Stimulated activated CD8-positive, alpha-beta memory T cell treated with anti-CD3 and anti-CD28 coated beads, Interleukin-4, amount 100 ng/mL, for 48 hours (primary cell): ENCODE measurements at regions not wholly inside any gene's neighbourhood (a gene's known extent, or its start where the extent isn't known, plus 50 kb on each side); places are given as distances from the start of the nearest gene placed in this dataset.
"Not testable (repeated sequence)": the region's sequence is repeated elsewhere in the genome, so short reads cannot be mapped to it uniquely, and the experiment has no call there.

Experiments
- DNase-seq: peaks from one replicate; pipeline ENCODE4 v3.0.0-alpha.2; 2020

DNA sequence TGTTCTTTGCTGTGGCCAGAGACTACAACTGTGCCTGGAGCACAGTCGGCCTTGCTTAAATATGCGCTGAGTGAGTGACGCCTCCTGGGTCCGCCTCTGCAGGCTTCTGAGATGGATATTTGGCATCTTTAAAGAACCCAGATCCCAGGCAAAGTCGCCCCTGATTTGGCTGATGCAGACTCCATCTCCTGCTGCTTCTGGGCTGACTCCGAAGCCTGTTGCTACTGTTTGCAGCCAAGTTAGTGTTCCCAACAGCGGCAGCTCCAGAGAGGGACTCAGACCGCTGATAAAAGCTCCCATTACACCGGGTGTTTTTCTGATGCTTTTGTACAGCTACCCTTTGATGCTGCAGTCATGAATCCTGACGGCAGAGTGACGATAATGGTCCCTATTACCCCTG, 83.0 kb upstream of the SULF2 start:
- DNase-seq: no peak

DNA sequence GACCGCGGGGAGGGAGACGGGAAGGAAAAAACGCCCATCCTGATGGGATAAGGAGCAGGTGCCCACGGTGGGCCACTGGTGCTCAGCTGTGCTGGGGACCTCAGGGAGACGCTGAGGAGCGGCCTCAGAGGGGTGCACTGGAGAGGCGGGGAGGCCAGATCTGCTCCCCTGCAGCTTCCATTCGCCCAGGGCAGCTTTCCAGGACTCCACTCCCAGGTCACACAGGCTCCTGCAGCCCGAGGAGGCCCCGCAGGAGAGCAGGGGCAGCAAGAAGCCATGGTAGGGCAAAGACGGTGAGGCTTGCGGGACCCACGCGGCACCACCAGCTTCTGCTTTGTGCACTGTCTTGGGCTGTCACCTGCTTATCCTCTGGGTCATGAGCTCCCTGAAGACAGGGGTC, 82.5 kb upstream of the SULF2 start:
- no peak for DNase-seq

DNA sequence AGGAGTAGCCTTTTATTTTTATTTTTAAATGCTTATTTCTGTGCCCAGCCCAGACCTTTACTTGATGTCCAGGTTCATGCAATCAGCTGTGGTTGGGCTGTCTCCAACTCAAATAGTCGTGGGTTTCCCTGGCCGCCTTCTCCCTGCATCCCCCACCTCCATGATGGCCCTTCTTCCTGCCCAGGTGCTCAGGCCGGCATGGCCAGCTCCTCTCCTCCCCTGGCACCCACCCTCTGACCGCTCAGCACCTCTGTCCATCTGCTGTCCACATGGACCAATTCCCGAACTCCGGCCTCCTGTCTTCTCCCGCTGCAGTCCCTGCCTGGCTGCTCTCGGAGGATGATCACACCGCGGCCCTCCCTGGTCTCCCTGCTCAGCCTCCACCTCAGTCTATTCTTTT, 81.2 kb upstream of the SULF2 start:
- no peak for DNase-seq

DNA sequence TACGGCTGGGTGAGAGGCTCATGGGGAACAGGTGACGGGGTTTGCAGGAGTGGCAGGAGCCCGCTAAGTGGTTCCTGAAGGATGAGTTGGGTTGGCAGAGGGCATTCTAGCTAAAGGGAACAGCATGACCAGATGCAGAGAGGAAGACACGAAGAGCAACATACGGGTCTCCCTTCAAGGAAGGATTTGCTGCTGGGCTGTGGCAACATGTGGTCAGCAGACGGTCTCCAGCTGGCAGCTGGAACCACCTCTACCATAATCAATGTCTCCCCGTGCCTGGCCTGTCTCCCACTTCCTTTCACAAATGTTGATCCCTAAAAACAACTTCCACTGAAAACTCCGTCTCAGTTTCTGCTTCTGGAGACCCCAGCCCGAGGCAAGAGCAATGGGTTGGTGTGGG, 80.6 kb upstream of the SULF2 start:
- DNase-seq: no peak

DNA sequence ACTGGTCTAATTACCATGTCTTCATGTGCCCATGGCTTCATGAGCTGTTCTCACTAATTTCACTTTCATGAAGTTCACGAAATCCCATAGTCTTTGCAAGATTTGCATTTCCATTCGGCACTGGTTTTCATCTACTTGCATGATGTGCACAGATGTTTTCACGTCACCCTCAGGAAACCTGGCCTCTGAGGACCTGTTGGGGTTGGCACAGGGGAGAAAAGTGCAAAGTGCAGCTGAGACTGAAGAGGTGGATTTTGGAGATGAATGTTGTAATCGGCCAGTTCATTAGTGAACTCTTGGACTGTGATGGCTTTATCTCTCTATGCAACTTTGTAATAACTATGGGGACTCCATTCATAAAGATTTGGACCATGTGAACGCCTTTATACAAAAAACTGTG, 80.2 kb upstream of the SULF2 start:
- DNase-seq: no peak

DNA sequence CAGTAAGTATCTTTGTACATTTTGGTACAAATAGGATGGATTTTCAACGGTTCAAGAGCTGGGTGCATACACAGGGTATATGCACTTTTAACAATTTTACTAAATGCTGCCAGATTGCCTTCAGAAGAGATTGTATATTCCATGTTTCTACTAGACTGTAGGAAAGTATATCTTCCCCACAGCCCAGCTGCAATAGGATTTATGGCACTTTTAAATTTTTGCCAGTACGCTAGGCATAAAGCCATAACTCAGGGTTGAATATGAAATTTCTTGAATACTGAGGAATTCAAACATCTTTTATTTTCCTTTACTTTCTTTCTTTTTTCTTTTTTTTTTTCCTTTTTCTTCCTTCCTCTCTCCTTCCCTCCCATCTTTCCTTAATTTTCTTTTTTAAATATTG, 78.7 kb upstream of the SULF2 start:
- no peak for DNase-seq

DNA sequence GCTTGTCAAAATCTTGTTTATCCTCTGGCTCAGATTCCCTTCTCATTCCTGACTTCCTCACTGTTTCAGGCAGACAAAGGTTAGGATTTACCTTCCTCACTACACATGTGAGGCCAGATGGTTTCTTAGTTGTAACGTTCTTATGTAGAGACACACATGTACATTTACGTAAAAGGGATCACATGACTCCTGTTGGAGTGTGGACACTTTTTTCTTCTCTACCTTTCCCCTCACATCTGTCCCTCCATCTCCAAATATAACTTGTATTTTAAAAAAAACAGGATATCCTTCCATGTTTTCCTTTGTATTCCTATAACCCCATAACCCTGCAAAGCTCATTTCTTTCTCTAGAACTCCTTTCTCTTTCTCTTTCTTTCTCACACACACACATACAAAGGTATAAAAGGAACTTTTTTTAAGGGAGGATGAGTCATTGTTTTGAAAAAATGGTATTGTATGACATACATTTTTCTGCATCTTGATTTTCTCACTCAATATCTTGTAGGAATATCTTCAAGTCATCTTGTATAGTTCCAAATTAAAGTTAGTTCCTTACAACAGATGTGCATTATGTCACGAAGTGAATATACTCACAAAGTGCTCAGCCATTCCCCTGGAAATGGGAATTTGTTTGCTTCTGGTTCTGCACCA, 78.2 kb upstream of the SULF2 start:
- DNase-seq: no peak

DNA sequence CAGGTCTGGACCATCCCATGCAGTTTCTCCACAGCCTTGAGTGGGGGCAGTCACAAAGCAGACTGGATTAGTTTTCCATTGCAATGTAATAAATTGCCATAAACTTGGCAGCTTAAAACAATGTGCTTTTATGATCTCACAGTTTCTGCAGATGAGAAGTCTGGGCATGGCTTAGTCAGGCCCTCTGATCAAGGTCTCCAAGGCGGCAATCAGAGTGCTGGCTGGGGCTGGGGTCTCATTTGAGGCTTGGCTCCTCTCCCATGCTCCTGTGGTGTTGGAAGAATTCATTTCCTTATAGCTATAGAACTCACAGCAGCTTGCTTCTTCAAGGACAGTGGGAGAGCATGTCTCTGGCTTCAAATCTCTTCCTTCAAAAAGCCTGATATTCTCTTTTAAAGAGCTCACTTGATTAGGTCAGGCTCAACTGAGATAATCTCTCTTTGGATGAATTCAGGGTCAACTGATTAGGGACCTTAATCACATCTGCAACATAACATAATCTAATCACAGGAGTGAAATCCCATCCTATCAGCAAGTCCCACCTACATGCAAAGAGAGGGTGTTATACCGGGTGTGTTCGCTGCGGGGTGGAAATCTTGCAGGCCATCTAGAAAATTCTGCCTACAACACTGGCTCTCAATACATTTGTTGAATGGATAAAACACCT, 77.4 kb upstream of the SULF2 start:
- DNase-seq: no peak

DNA sequence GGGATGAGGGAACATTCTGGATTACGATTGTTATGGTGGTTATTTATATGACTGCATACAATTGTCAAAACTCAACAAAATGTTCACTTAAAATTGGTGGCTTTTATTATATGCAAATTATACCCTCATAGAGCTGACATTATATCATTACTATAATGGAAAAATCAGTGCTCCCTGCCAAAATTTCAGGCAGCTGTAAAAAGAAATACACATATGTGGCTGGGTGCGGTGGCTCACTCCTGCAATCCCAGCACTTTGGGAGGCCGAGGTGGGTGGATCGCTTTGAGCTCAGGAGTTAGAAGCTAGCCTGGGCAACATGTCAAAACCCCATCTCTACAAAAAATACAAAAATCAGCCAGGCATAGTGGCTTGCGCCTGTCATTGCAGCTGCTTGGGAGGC, 75.8 kb upstream of the SULF2 start:
- DNase-seq: no peak

DNA sequence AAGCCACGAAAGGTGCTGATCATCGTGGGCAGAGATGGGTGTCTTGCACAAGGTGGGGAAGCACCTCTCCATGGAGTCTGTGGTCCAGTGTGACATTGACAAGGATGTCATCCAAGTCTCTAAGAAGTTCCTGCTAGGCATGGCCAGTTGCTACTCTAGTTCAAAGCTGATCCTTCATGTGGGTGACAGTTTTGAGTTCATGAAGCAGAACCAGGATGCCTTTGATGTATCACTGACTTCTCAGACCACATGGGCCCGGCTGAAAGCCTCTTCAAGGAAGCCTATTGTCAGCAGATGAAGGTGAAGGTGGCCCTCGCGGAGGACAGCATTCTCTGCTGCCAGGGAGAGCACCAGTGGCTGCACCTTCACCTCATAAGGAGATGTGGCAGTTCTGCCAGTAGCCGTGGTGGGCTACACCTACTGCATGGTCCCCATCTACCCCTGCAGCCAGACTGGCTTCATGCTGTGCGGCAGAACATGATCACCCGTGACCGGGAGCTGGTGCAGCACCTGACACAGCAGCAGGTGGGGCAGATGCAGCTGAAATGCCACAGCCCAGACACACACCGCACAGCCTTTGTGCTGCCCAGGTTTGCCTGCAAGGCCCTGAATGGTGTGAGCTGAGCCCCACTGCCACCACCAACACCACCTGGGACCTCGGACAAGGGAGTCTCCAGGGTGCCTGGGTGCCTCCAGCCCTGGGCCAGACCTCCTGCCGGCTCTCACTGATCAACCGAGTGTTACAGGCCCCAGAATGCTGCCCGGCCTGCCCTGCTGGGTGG, 75.0 kb upstream of the SULF2 start:
- no peak for DNase-seq

DNA sequence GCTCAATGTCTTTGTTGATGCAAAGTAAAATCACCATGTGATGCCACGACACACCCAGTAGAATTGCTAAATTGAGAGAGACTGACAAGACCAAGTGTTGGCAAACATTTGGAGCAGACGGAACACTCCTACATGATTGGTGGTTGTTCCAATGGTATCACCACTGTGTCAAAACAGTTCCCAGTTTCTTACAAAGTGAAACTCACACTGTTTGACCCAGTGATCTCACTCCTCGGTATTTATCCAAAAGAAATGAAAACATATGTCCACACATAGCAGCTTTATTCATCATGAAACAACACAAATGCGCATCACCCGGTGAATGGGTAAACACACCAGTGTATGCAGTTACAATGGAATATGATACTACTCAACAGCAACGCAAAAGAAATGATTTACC, 74.0 kb upstream of the SULF2 start:
- DNase-seq: no peak

DNA sequence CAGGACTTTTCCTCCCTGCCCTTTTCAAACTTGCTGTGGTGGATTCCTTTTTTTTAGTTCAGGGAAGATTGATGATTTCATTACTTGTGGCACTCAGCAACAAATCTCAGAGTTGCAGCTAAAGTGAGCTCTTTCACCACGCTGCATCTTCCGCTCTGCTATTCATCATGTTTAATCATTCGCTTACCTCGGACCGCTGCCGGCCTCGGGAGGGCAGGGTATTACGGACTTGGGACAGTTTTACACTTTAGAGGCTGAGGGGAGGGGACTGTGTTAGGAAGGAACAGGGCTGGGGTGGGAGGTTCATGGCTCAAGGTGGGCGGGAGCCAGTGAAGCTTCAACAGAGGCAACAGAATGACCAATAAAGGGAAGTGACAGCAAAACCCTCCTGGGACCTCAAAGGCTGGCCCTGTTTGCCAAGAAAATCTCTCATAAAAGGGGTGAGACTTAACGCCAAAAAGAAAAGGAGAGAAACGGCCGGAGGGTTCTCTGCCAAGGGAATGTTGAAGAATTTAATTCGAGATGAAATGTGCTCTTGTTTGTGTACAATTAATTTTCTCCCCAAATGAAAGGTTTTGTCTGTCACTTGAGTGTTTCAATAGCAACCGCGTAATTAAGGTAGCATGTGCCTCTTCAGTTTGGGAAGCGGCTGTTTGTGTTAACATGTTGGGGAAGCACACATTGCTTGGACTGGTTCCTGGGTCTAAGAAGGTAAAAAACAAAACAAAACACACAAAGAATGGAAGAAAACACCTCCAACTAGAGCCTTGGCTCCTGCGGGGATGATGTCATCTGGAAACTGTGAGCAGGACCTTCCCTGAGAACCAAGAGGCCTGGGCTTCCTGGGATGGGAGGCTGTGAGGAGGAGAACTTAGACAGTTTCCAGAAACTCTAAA, 72.5 kb upstream of the SULF2 start:
- no peak for DNase-seq

DNA sequence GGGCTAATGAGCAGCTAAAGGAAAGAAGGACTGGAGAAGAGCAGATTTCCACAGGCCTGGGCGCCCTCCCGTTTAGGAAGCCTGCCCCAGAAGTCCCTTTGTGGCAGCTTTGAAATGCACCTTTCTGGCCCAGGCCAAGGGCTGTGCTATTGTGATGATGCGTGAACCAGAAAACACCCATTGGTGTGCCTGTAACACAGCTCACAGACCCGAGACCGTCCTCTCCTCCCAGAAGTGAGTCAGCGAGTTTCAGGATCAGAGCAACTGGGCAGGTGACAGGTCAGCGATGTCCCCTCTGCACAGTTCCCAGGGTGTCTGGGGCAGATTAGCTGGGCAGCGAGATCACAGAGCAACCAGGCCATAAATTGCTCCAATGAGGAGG, 71.9 kb upstream of the SULF2 start:
- no peak for DNase-seq

DNA sequence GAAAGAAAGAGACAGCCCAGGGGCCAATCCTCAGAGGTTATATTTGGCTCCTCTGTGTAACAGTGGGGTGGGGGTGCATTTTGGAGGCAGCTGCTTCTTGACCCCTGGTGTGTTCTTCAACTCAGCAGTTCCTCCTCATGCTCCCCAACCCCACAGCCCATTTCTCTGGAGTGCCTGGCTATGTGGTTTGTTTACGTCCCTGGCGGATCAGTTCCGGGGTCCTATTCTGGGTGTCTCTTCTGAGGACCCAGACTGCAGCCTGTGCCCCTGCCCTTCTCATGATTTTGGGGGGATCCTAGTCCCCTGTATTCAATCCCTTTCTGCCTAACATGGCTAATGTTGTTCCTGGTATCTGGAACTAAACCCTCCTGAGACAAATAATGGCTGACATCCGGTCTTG, 70.5 kb upstream of the SULF2 start:
- DNase-seq: no peak

DNA sequence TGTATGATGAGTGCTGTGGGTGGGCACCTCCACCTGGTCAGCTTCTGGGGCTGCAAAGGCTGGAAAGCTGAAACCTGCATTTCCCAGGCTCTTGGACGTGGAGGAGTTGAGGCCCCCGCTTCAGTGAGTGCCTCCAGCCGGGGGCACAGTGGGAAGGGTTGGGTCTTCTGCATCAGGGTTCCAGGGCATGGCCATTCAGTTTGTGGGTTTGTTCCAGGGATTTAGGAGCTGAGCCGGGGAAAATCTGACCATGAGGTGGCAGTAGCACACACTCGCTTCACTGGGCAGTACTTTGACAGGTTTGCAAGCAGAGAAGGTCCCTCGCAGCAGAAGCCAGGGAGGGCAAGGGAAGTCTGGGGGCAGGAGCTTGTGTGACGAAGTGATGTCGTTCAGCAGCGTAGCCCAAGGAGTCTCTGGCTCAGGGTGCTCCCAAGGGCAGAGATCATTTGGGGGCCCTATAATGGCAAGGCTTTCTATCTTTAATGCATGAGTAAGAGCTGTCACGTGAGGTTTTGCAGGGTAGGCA, 69.5 kb upstream of the SULF2 start:
- DNase-seq: no peak

DNA sequence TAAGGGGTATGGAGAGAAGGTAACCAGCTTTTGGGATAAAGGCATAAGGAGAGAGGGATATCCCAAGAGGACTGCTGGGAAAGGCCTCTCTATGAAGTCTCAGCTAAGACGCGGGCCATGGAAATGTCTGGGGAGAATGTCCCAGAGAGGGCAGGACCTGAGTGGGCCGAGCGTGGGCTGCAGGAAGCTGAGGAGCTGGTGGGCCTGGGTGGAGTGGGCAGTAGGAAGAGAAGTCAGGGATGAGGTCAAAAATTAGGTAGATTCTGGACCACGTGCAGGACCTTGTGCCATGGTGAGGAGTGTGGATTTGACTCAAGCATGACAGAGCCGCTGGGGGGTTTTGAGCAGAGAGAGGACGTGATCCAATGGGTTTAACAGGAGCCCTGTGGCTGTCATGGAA, 66.5 kb upstream of the SULF2 start:
- no peak for DNase-seq

DNA sequence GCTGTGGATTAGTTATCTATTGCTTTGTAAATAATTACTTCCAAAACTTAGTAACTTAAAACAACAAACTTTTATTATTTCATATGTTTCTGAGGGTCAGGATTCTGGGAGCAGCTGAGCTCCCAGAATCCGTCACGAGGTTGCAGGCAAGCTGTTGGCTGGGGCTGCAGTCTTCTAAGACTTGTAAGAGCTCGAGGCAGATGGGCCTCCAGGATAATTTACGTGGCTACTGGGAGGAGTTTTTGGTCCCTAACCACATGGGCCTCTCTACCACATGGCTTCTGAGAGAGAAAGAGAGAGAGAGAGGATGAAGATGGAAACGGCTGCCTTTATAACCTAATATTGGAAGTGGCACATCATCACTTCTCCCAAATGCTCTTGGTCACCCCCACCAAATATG, 64.9 kb upstream of the SULF2 start:
- no peak for DNase-seq

DNA sequence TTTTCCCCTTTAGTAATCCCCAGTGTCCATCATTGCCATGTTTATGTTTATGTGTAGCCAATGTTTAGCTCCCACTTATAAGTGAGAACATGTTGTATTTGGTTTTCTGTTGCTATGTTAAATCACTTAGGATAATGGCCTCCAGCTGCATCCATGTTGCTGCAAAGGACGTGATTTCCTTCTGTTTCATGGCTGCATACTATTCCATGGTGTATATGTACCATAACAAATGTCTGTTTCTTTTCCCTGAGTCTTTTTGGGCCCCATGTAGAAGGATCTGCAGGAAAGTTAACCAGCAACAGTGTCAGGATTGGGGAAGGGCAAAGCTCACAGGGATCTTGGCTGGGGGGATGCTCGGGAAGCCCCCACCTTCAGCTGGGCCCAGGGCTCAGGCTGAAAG, 64.3 kb upstream of the SULF2 start:
- no peak for DNase-seq

DNA sequence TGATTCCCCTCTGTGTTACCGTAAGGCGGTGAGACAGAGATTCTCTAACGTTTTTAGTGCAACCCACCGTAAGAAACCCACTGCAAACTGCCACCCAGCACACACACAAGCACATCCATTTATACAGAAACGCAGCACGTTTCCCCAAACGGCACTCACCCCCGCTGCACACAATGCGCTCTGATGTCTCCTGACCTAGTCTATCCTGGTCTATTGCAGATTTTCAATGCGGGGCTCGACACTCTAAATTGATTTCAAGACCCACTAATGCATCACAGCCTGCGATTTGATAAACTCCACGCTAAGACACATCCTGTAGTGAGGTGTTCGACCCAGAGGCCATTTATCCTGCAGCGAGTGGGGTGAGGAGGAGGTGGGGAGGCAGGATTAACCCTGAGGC, 63.7 kb upstream of the SULF2 start:
- DNase-seq: no peak

DNA sequence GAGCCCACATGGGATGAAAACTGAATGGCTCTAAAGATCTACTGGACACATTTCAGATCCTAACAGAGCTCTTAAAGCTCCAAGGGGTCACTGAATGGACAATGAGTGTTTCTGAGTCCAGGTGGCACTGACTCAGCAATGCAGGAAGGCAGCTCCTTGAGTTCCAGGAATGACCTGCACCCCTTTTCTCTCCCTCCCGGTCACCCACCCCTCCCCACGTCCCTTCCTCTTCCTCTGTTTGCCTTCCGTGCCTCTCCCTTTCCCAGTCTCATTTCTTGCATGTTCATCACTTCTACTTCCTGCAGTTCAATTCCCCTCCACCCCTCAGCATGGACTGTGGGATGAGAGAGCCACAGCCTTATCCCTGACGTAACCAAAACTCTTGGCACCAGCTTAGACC, 63.3 kb upstream of the SULF2 start:
- not testable (repeated sequence) for DNase-seq

DNA sequence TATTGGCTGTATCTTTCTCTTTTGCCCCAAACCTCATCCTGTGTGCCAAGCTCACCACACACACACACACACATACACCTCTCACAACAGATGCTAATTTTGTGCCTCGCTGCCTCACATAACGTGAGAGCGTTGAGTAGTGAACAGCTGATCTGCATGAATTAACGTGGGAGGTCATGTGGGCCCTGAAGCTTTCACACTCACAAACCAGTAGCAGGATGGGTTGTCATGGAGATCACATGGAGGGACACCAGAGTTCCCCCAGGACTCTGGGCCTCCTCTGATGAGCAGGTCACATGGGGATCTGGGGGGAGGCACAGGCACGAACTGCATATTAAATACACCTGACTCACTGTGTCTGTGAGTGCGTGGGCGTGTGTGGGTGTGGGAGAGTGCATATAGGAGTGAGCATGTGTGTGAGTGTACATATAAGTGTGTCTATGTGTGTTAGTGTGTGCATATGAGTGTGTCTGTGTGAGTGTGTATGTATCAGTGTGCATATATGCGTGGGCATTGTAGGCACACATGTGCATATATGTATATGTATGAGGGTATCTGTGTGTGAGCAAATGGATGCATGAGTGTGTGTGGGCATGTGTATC, 62.7 kb upstream of the SULF2 start:
- DNase-seq: no peak

DNA sequence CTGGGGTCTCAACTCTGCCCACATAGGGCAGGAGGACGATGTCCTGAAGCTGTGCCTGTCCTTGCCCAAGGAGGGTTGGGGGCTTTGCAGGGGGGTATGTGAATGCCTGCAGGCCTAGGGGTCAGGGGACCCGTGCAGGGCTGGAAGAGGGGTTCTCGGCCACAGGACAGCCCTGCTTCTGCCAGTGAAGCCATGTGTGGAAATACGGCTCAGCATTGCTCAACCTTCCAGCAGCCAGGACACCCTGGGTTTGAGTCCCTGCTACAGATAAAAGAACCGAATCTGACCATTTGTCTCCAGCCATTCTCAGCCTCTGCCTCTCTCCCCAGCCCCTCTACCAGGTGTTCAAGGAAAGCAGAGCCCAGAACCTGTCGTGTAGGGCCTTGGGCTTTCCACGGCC, 61.9 kb upstream of the SULF2 start:
- not testable (repeated sequence) for DNase-seq

DNA sequence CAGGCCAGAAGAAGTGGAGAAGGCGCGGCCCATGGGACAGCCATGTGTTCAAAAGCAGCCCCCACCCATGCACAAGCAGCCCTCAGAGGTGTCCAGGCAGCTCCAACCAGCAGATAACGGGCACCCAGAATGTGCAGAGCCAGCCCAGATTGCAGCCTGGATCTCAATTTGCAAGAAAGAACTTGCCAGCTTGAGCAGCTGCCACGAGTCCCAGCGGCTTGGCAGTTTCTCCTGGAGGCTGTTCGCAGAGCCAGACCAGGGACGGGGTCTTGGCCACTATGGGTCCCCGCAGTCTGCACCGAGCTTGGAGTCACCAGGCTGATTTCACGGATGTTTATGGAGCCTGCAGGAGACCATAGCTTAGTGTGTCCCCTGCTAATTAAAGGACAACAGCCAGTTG, 61.4 kb upstream of the SULF2 start:
- DNase-seq: not testable (repeated sequence)
